H9 (cell line): ENCODE measurements at regions not wholly inside any gene's neighbourhood (a gene's known extent, or its start where the extent isn't known, plus 50 kb on each side); places are given as distances from the start of the nearest gene placed in this dataset.

Source experiments
- DNase-seq: peaks from one replicate; pipeline ENCODE4 v3.0.0-alpha.2; 2017
- H2AFZ ChIP-seq: one replicate; pipeline ENCODE4 v1.6.1; 2013; ENCODE audit warnings: mild to moderate bottlenecking, low read length, control low read depth, moderate library complexity
- H2AK5ac ChIP-seq: 2 replicates; pipeline ENCODE4 v1.6.1; 2013; ENCODE audit warnings: low read length, control low read depth, mixed read lengths; ENCODE audit not compliant: insufficient read length
- H2BK120ac ChIP-seq: one replicate; pipeline ENCODE4 v1.6.1; 2013; ENCODE audit warnings: low read depth, mild to moderate bottlenecking, low read length, control low read depth, inconsistent platforms; ENCODE audit not compliant: poor library complexity, severe bottlenecking
- H2BK12ac ChIP-seq: 2 replicates; pipeline ENCODE4 v1.6.1; 2013; ENCODE audit warnings: low read length, control low read depth, mixed read lengths, low read depth; ENCODE audit not compliant: insufficient read length
- H2BK15ac ChIP-seq: 2 replicates; pipeline ENCODE4 v1.6.1; 2013; ENCODE audit warnings: low read depth, low read length, control low read depth
- H2BK20ac ChIP-seq: one replicate; pipeline ENCODE4 v1.6.1; 2013; ENCODE audit warnings: low read depth, mild to moderate bottlenecking, low read length, control low read depth, inconsistent platforms; ENCODE audit not compliant: poor library complexity, severe bottlenecking
- H2BK5ac ChIP-seq: 2 replicates; pipeline ENCODE4 v1.6.1; 2013; ENCODE audit warnings: low read length, control low read depth, mixed read lengths; ENCODE audit not compliant: insufficient read length
- H3K14ac ChIP-seq: 2 replicates; pipeline ENCODE4 v1.6.1; 2013; ENCODE audit warnings: low read length, control low read depth; ENCODE audit not compliant: insufficient read depth
- H3K18ac ChIP-seq: 2 replicates; pipeline ENCODE4 v1.6.1; 2013; ENCODE audit warnings: low read depth, mild to moderate bottlenecking, mixed read lengths, low read length, control low read depth; ENCODE audit not compliant: insufficient read length
- H3K23ac ChIP-seq: 2 replicates; pipeline ENCODE4 v1.6.1; 2013; ENCODE audit warnings: low read length, control low read depth, mixed read lengths, low read depth; ENCODE audit not compliant: insufficient read length
- H3K23me2 ChIP-seq: 2 replicates; pipeline ENCODE4 v1.6.1; 2013; ENCODE audit warnings: low read depth, mild to moderate bottlenecking, mixed read lengths, low read length, control low read depth; ENCODE audit not compliant: insufficient read length, poor library complexity, severe bottlenecking
- H3K27ac ChIP-seq: 2 replicates; pipeline ENCODE4 v1.5.1; 2013; ENCODE audit warnings: low read length, control low read depth, mixed read lengths, low read depth; ENCODE audit not compliant: insufficient read length
- H3K27me3 ChIP-seq: 2 replicates; pipeline ENCODE4 v1.6.1; 2013; ENCODE audit warnings: low read length, control low read depth, inconsistent platforms; ENCODE audit not compliant: insufficient read depth
- H3K4ac ChIP-seq: 2 replicates; pipeline ENCODE4 v1.6.1; 2013; ENCODE audit warnings: low read depth, mild to moderate bottlenecking, control low read depth, inconsistent platforms, low read length, moderate library complexity
- H3K4me1 ChIP-seq: 2 replicates; pipeline ENCODE4 v1.6.1; 2013; ENCODE audit warnings: low read length, control low read depth, inconsistent platforms; ENCODE audit not compliant: insufficient read depth
- H3K4me2 ChIP-seq: 2 replicates; pipeline ENCODE4 v1.6.1; 2013; ENCODE audit warnings: low read length, control low read depth, mixed read lengths; ENCODE audit not compliant: insufficient read length, insufficient read depth
- H3K56ac ChIP-seq: 2 replicates; pipeline ENCODE4 v1.6.1; 2013; ENCODE audit warnings: low read depth, mild to moderate bottlenecking, mixed read lengths, low read length, control low read depth; ENCODE audit not compliant: insufficient read length
- H3K79me1 ChIP-seq: 2 replicates; pipeline ENCODE4 v1.6.1; 2013; ENCODE audit warnings: low read depth, mild to moderate bottlenecking, moderate library complexity, low read length, control low read depth, inconsistent platforms; ENCODE audit not compliant: insufficient read depth, poor library complexity, severe bottlenecking
- H3K79me2 ChIP-seq: 2 replicates; pipeline ENCODE4 v1.6.1; 2013; ENCODE audit warnings: low read length, control low read depth, inconsistent platforms; ENCODE audit not compliant: insufficient read depth
- H3K9ac ChIP-seq: 2 replicates; pipeline ENCODE4 v1.6.1; 2013; ENCODE audit warnings: low read length, control low read depth, mixed read lengths; ENCODE audit not compliant: insufficient read length; ENCODE audit errors: extremely low read depth
- H3K9me3 ChIP-seq: one replicate; pipeline ENCODE4 v1.6.1; 2013; ENCODE audit warnings: low read depth, low read length, inconsistent platforms; ENCODE audit not compliant: control insufficient read depth
- H3T11ph ChIP-seq: one replicate; pipeline ENCODE4 v1.6.1; 2013; ENCODE audit warnings: mild to moderate bottlenecking, low read length, control low read depth, inconsistent platforms
- H4K20me1 ChIP-seq: one replicate; pipeline ENCODE4 v1.6.1; 2013; ENCODE audit not compliant: control insufficient read depth, insufficient read length, insufficient read depth
- H4K5ac ChIP-seq: 2 replicates; pipeline ENCODE4 v1.6.1; 2013; ENCODE audit warnings: low read depth, mild to moderate bottlenecking, mixed read lengths, low read length, control low read depth; ENCODE audit not compliant: insufficient read length
- H4K8ac ChIP-seq: replicated peaks from 2 replicates; pipeline ENCODE4 v1.6.1; 2013; ENCODE audit warnings: low read length, control low read depth, mixed read lengths, low read depth; ENCODE audit not compliant: insufficient read length
- H4K91ac ChIP-seq: 2 replicates; pipeline ENCODE4 v1.6.1; 2013; ENCODE audit warnings: low read depth, mild to moderate bottlenecking, moderate library complexity, mixed read lengths, low read length, control low read depth; ENCODE audit not compliant: insufficient read length
- H3K27ac Mint-ChIP-seq, 3 experiments: 2 replicates in 2 of 3; 3 replicates in 1 of 3; pipeline ENCODE4 v1.8.0; 2020 to 2021; ENCODE audit warnings: mixed read lengths in 3 of 3, mild to moderate bottlenecking in 1 of 3, moderate library complexity in 1 of 3
- H3K27me3 Mint-ChIP-seq: 2 replicates; pipeline ENCODE4 v1.8.0; 2021; ENCODE audit warnings: low read depth, mild to moderate bottlenecking, moderate library complexity, mixed read lengths
- H3K36me3 Mint-ChIP-seq, 3 experiments: 2 replicates in 2 of 3; 3 replicates in 1 of 3; pipeline ENCODE4 v1.8.0; 2020 to 2021; ENCODE audit warnings: low read depth in 3 of 3, mixed read lengths in 3 of 3; ENCODE audit not compliant: insufficient read depth in 1 of 3
- H3K4me1 Mint-ChIP-seq, 2 experiments: 2 replicates each; pipeline ENCODE4 v1.8.0; 2020; ENCODE audit warnings: mixed read lengths in 2 of 2
- H3K4me3 Mint-ChIP-seq, 2 experiments: 2 replicates in 1 of 2; 3 replicates in 1 of 2; pipeline ENCODE4 v1.8.0; 2020 to 2021; ENCODE audit warnings: mild to moderate bottlenecking in 2 of 2, mixed read lengths in 2 of 2, moderate library complexity in 1 of 2
- H3K9me3 Mint-ChIP-seq, 2 experiments: 2 replicates in 1 of 2; 3 replicates in 1 of 2; pipeline ENCODE4 v1.8.0; 2020; ENCODE audit warnings: mild to moderate bottlenecking in 2 of 2, mixed read lengths in 2 of 2, moderate library complexity in 1 of 2
- CTCF ChIP-seq: fragments of 200-600 bp; sonication (generic); conservative IDR thresholded peaks from 3 replicates; pipeline ENCODE4 v1.8.0; 2021; ENCODE audit warnings: antibody characterized with exemption, mild to moderate bottlenecking
- WGBS: extraction: QIAGEN DNeasy Blood & Tissue Kit; methylation state at CpG from one replicate; pipeline ENCODE4 v1.1.7; 2013; ENCODE audit warnings: missing lambda C conversion rate, low lambda C conversion rate, mixed read lengths; ENCODE audit not compliant: insufficient read length; ENCODE audit errors: extremely low coverage; 5-methylcytosine and 5-hydroxymethylcytosine counted together

- Histone ChIP-seq H4K5ac (no peak overlapping the region), H3T11ph (no peak overlapping the region), H2AFZ (no peak overlapping the region), H2BK5ac (no peak overlapping the region), H3K9me3 (peaks cover 45% of the 10 kb centered on the region), H3K27ac (no peak overlapping the region), H4K8ac (no peak overlapping the region), H3K4me2 (no peak overlapping the region), H4K91ac (no peak overlapping the region), H2BK12ac (no peak overlapping the region), H2BK20ac (no peak overlapping the region), H3K18ac (no peak overlapping the region), H3K27me3 (no peaks in the 10 kb centered on the region), H2BK15ac (no peak overlapping the region), H3K23ac (no peak overlapping the region), H3K4me1 (no peaks in the 10 kb centered on the region), H3K56ac (no peak overlapping the region), H3K14ac (no peak overlapping the region), H3K4ac (no peak overlapping the region), H3K79me1 (no peaks in the 10 kb centered on the region), H3K79me2 (no peaks in the 10 kb centered on the region), H2BK120ac (no peak overlapping the region), H3K9ac (no peak overlapping the region), H2AK5ac (no peak overlapping the region), H3K23me2 (no peaks in the 10 kb centered on the region), H4K20me1 (no peaks in the 10 kb centered on the region)
- no peak overlapping the region for H3K4me3 Mint-ChIP-seq
- no peaks in the 10 kb centered on the region for H3K4me1 Mint-ChIP-seq
- DNase-seq = no peak
- TF ChIP-seq CTCF = no peak
- peaks cover 1% of the 10 kb centered on the region; the same call in 1 of the 2 replicates for H3K27me3 Mint-ChIP-seq
- H3K9me3 Mint-ChIP-seq = peaks cover 83 to 87% of the 10 kb centered on the region in 2 experiments
- H3K36me3 Mint-ChIP-seq = peaks cover 5 to 24% (median 22%) of the 10 kb centered on the region in 3 experiments; a peak in 6 of 7 replicates
- no CpG with 5 or more reads among the region's 1 CpG for WGBS
- no peak overlapping the region for H3K27ac Mint-ChIP-seq
Measured at GRCh38 chr17:22131740-22132139, 439.4 kb downstream of the KCNJ18 start.
